GM23338 (cell line): ENCODE measurements at regions not wholly inside any gene's neighbourhood (a gene's known extent, or its start where the extent isn't known, plus 50 kb on each side); places are given as distances from the start of the nearest gene placed in this dataset.

Experiments used
- EZH2 ChIP-seq: fragments of 200-600 bp; sonication (generic); IDR thresholded peaks from one replicate; pipeline ENCODE4 v1.8.0; 2017; ENCODE audit warnings: antibody characterized with exemption, mild to moderate bottlenecking, low read depth; ENCODE audit not compliant: unreplicated experiment
- JUNB ChIP-seq: IDR thresholded peaks from one replicate; pipeline ENCODE4 v1.6.1; 2016; ENCODE audit warnings: antibody characterized with exemption; ENCODE audit not compliant: unreplicated experiment
- TF ChIP-seq, protein P1 (sequence below), 2 experiments: fragments of 200-600 bp in 1 of 2; sonication (generic) in 1 of 2; conservative IDR thresholded peaks; 2 replicates each; pipeline versions ENCODE4 v1.5.1 to v1.6.1; 2016 to 2017; ENCODE audit warnings: antibody characterized with exemption in 2 of 2, low read depth in 2 of 2, mild to moderate bottlenecking in 2 of 2, moderate library complexity in 1 of 2

DNA sequence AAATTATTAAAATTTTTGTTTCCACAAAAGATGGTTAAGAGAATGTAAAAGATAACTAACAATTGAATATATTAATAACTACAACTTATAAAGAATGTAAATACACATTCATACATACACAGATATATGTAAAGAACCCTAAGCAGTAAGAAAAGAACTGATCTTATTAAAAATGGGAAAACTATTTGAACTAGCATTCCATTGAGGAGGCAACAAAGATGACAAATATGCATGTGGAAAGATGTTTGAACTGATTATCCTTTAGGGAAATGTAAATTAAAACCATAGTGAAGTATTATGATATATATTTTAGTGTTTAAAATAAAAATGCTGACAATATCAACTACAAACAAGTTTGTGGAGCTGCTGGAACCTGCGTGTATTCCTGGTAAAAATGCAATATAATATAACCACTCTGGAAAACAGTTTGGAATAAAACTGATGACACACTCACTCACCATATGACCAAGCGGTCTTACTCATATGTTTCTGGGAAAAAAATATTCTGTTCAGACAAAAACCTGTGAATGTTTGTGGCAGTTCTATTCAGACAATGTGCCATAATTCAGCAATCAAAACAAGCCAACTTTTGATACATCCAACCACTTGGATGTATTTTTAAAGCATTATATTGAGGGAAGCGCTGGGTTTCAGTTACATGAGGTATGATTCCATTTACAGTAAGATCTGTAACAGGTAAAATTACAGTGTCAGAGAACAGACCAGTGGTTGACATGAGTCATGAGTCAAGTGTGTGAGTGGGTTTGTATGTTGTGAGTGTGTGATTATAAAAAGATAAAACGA, 694.4 kb upstream of the SLITRK5 start:
- TF ChIP-seq, protein P1, sequence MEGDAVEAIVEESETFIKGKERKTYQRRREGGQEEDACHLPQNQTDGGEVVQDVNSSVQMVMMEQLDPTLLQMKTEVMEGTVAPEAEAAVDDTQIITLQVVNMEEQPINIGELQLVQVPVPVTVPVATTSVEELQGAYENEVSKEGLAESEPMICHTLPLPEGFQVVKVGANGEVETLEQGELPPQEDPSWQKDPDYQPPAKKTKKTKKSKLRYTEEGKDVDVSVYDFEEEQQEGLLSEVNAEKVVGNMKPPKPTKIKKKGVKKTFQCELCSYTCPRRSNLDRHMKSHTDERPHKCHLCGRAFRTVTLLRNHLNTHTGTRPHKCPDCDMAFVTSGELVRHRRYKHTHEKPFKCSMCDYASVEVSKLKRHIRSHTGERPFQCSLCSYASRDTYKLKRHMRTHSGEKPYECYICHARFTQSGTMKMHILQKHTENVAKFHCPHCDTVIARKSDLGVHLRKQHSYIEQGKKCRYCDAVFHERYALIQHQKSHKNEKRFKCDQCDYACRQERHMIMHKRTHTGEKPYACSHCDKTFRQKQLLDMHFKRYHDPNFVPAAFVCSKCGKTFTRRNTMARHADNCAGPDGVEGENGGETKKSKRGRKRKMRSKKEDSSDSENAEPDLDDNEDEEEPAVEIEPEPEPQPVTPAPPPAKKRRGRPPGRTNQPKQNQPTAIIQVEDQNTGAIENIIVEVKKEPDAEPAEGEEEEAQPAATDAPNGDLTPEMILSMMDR (conservative IDR thresholded peaks at IDR 0.05; ENCODE audit: low read depth in 2 of 2): no peak
- TF ChIP-seq JUNB (no peak), EZH2 (no peak)
